ENCODE measurements at regions not wholly inside any gene's neighbourhood (a gene's known extent, or its start where the extent isn't known, plus 50 kb on each side); places are given as distances from the start of the nearest gene placed in this dataset.
A peak's percentile ranks its signal among the peaks of the same experiment; 100 is the strongest.

- Histone ChIP-seq H4K20me1 (ENCODE audit: insufficient read depth) (no peaks in the 10 kb centered on the region), H3K4me2 (ENCODE audit: low read length) (no peak overlapping the region), H3K4me3 (replicated peaks in 1 of 2; ENCODE audit: low read depth in 1 of 2, low read length in 2 of 2) (no peak overlapping the region), H2AFZ (ENCODE audit: low read depth, low read length, poor library complexity, severe bottlenecking) (peak overlapping the region; percentile 19), H3K9ac (ENCODE audit: low read length) (no peak overlapping the region), H3K79me2 (ENCODE audit: insufficient read depth, low read length) (no peaks in the 10 kb centered on the region), H3K36me3 (ENCODE audit: control insufficient read depth in 1 of 2, insufficient read depth in 2 of 2, low read length in 2 of 2) (no peaks in the 10 kb centered on the region), H3K27ac (ENCODE audit: low read depth, low read length) (no peak overlapping the region), H3K27me3 (ENCODE audit: insufficient read depth, low read length) (no peaks in the 10 kb centered on the region), H3K9me2 (ENCODE audit: insufficient read depth) (no peaks in the 10 kb centered on the region), H3K9me3 (ENCODE audit: control insufficient read depth in 1 of 2, insufficient read depth in 1 of 2, low read depth in 1 of 2, low read length in 2 of 2) (no peaks in the 10 kb centered on the region), H3K4me1 (ENCODE audit: control insufficient read depth in 1 of 2, insufficient read depth in 2 of 2, low read length in 2 of 2) (peaks cover 3 to 20% of the 10 kb centered on the region in 2 experiments; a peak in 2 of 4 replicates)
- intact Hi-C loops (cut with micrococcal nuclease): no loop called here
- DNase-seq (ENCODE audit: low read depth, low spot score) (no peak), ATAC-seq (no peak)
- RAD21 ChIA-PET (ENCODE audit: low non-redundant PET in 1 of 2, low total read pairs in 2 of 2, uncharacterized antibody in 2 of 2, unreplicated experiment in 2 of 2): no interaction called here
- POLR2A ChIA-PET: interaction anchor here (1.1 kb wide), 1 partner anchor 33 kb away, joined by 3 read pairs; no protein-coding TSS in a partner anchor
- CTCF ChIA-PET: no interaction called here
- BruUV-seq (replicated peaks): no TSS peak
- TF ChIP-seq TCF7L2 (IDR thresholded peaks at IDR 0.05; ENCODE audit: borderline replicate concordance, extremely low read depth, insufficient read depth, insufficient read length) (no peak), SP1 (IDR thresholded peaks at IDR 0.05; ENCODE audit: low read depth) (no peak), POLR2AphosphoS5 (IDR thresholded peaks at IDR 0.05; ENCODE audit: low read depth, low read length) (no peak), ZNF274 (IDR thresholded peaks at IDR 0.05; ENCODE audit: low read depth, low read length) (no peak), JUND (IDR thresholded peaks at IDR 0.05) (no peak), ELF1 (IDR thresholded peaks at IDR 0.05; ENCODE audit: borderline replicate concordance, low read depth) (no peak), RAD21 (IDR thresholded peaks at IDR 0.05; ENCODE audit: low read depth) (no peak), EZH2 (IDR thresholded peaks at IDR 0.05) (no peak), ATF3 (IDR thresholded peaks at IDR 0.05) (no peak), EZH2phosphoT487 (IDR thresholded peaks at IDR 0.05; ENCODE audit: borderline replicate concordance) (no peak), POLR2A (IDR thresholded peaks at IDR 0.05; ENCODE audit: borderline replicate concordance, extremely low read depth, insufficient read depth, insufficient read length) (no peak)
- TF ChIP-seq, protein P1, sequence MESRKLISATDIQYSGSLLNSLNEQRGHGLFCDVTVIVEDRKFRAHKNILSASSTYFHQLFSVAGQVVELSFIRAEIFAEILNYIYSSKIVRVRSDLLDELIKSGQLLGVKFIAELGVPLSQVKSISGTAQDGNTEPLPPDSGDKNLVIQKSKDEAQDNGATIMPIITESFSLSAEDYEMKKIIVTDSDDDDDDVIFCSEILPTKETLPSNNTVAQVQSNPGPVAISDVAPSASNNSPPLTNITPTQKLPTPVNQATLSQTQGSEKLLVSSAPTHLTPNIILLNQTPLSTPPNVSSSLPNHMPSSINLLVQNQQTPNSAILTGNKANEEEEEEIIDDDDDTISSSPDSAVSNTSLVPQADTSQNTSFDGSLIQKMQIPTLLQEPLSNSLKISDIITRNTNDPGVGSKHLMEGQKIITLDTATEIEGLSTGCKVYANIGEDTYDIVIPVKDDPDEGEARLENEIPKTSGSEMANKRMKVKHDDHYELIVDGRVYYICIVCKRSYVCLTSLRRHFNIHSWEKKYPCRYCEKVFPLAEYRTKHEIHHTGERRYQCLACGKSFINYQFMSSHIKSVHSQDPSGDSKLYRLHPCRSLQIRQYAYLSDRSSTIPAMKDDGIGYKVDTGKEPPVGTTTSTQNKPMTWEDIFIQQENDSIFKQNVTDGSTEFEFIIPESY (IDR thresholded peaks at IDR 0.05; ENCODE audit: extremely low read depth, insufficient replicate concordance, low read length): no peak
- TF ChIP-seq, protein P2, sequence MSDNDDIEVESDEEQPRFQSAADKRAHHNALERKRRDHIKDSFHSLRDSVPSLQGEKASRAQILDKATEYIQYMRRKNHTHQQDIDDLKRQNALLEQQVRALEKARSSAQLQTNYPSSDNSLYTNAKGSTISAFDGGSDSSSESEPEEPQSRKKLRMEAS (IDR thresholded peaks at IDR 0.05): no peak
These were observed 373.1 kb downstream of the MFSD1 start for GRCh38 chr3:159174715-159175692.

All from HCT116 (cell line).